ENCODE measurements at regions not wholly inside any gene's neighbourhood (a gene's known extent, or its start where the extent isn't known, plus 50 kb on each side); places are given as distances from the start of the nearest gene placed in this dataset.

GRCh38 chr4:77282305-77282704 is 125.3 kb downstream of the CCNG2 start:
- TF ChIP-seq CTCF (conservative IDR thresholded peaks at IDR 0.05) = no peak
- no peak overlapping the region for H4K8ac ChIP-seq (replicated peaks; ENCODE audit: insufficient read length, low read depth, low read length)
- H3K4me1 Mint-ChIP-seq = no peaks in the 10 kb centered on the region
- no peak overlapping the region for H3K14ac ChIP-seq (ENCODE audit: insufficient read depth, low read length)
- H3K4ac ChIP-seq (ENCODE audit: low read depth, low read length) = no peak overlapping the region
- H2AFZ ChIP-seq (ENCODE audit: low read length) = no peak overlapping the region
- no peaks in the 10 kb centered on the region for H3K79me2 ChIP-seq (ENCODE audit: insufficient read depth, low read length)
- no peak overlapping the region for H3K27ac Mint-ChIP-seq
- no peaks in the 10 kb centered on the region for H3K9me3 ChIP-seq (ENCODE audit: control insufficient read depth, low read depth, low read length)
- no peak overlapping the region for H3K18ac ChIP-seq (ENCODE audit: insufficient read length, low read depth, low read length)
- peaks cover 0 to 3% of the 10 kb centered on the region in 2 experiments; a peak in 2 of 5 replicates for H3K9me3 Mint-ChIP-seq
- no peak overlapping the region for H3K27ac ChIP-seq (ENCODE audit: insufficient read length, low read depth, low read length)
- WGBS (ENCODE audit: extremely low coverage, insufficient read length, low lambda C conversion rate) = no CpG with 5 or more reads among the region's 3 CpGs
- no peak overlapping the region for H2BK12ac ChIP-seq (ENCODE audit: insufficient read length, low read depth, low read length)
- H2BK20ac ChIP-seq (ENCODE audit: low read depth, low read length, poor library complexity, severe bottlenecking) = no peak overlapping the region
- no peak overlapping the region for H3K23ac ChIP-seq (ENCODE audit: insufficient read length, low read depth, low read length)
- no peaks in the 10 kb centered on the region for H4K20me1 ChIP-seq (ENCODE audit: control insufficient read depth, insufficient read depth, insufficient read length)
- no peak overlapping the region for H2AK5ac ChIP-seq (ENCODE audit: insufficient read length, low read length)
- no peaks in the 10 kb centered on the region; the same call in 1 of the 2 replicates for H3K27me3 ChIP-seq (ENCODE audit: insufficient read depth, low read length)
- no peak for DNase-seq
- no peak overlapping the region for H2BK120ac ChIP-seq (ENCODE audit: low read depth, low read length, poor library complexity, severe bottlenecking)
- H3K27me3 Mint-ChIP-seq (ENCODE audit: low read depth) = peaks cover 56% of the 10 kb centered on the region
- H3K9ac ChIP-seq (ENCODE audit: extremely low read depth, insufficient read length, low read length) = no peak overlapping the region
- H3T11ph ChIP-seq (ENCODE audit: low read length) = no peak overlapping the region
- no peaks in the 10 kb centered on the region; a peak in 1 of 7 replicates for H3K36me3 Mint-ChIP-seq (ENCODE audit: insufficient read depth in 1 of 3, low read depth in 3 of 3)
- no peak overlapping the region for H3K4me3 Mint-ChIP-seq
- H3K79me1 ChIP-seq (ENCODE audit: insufficient read depth, low read depth, low read length, poor library complexity, severe bottlenecking) = no peaks in the 10 kb centered on the region
- no peak overlapping the region for H4K91ac ChIP-seq (ENCODE audit: insufficient read length, low read depth, low read length)
- no peak overlapping the region for H2BK15ac ChIP-seq (ENCODE audit: low read depth, low read length)
- H4K5ac ChIP-seq (ENCODE audit: insufficient read length, low read depth, low read length) = no peak overlapping the region
- no peaks in the 10 kb centered on the region for H3K4me1 ChIP-seq (ENCODE audit: insufficient read depth, low read length)
- H3K56ac ChIP-seq (ENCODE audit: insufficient read length, low read depth, low read length) = no peak overlapping the region
- no peaks in the 10 kb centered on the region for H3K23me2 ChIP-seq (ENCODE audit: insufficient read length, low read depth, low read length, poor library complexity, severe bottlenecking)
- no peak overlapping the region for H2BK5ac ChIP-seq (ENCODE audit: insufficient read length, low read length)
- H3K4me2 ChIP-seq (ENCODE audit: insufficient read depth, insufficient read length, low read length) = no peak overlapping the region
